ENCODE measurements at regions not wholly inside any gene's neighbourhood (a gene's known extent, or its start where the extent isn't known, plus 50 kb on each side); places are given as distances from the start of the nearest gene placed in this dataset.

GRCh38 chr14:62098357-62098756, 336.1 kb downstream of the SNAPC1 start:
- TF ChIP-seq CTCF (IDR thresholded peaks at IDR 0.05) (no peak), ZFX (IDR thresholded peaks at IDR 0.05; ENCODE audit: borderline replicate concordance) (no peak)

Data from 22Rv1 (cell line).